Activated naive CD8-positive, alpha-beta T cell treated with anti-CD3 and anti-CD28 coated beads, Interleukin-2, amount 50 U/mL, for 16 hours (primary cell): ENCODE measurements at regions not wholly inside any gene's neighbourhood (a gene's known extent, or its start where the extent isn't known, plus 50 kb on each side); places are given as distances from the start of the nearest gene placed in this dataset.

Experiments
- DNase-seq: peaks from one replicate; pipeline ENCODE4 v3.0.0-alpha.2; 2020; ENCODE audit warnings: low read depth, low spot score

- no peak for DNase-seq
These were observed 218.6 kb downstream of the TMEM38B start for GRCh38 chr9:105912863-105913516.

- no peak for DNase-seq
These were observed 226.9 kb downstream of the TMEM38B start for GRCh38 chr9:105921057-105921726.

DNA sequence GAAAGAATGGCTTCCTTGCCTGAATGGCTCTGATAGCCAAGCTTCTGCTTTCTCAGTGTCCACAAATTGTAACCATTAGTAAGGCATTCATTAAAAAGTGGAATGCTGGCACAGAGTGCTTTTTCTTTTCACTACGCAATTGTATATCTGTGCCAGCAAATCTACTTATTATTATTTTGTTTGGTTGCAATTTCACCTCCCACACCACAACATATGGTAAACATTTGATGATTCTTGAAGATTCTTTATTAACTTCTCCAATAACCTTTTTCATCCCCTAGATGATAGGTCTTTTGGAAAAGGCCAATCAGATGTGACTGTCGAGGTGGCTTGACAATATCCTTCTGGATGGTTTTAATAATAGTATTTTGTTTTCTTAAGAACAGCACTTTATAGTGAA lies 234.1 kb downstream of the TMEM38B start:
- DNase-seq: no peak

DNA sequence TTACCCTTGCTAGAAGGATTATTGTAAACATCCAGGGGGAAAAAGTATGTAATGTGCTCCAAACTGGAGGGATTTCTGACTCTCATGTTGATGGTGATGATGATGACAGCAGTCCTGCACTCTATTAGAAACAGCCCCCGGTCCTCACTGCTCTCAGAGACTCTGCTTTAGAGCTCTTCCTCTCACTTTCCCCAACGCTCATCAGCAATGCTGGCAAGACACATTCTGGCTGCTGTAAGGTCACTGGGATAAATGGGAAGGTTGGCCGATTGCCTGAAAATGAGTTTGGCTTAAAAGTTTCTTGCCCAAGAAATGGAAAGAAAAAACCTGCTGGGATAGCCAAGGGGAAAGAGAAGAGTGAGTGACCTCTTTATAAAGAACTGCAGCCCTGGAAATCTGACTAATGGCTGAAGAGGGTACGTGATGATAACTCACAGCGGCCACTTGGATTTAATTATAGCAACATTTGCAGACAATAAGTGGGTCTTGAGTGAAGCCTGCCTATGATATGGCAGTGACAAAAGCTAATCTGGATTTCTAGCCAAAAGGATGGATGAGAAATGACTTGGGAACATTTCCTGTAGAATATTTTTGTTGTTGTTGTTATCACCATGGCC lies 235.8 kb downstream of the TMEM38B start:
- no peak for DNase-seq

- DNase-seq: no peak
These were observed 237.9 kb downstream of the TMEM38B start for GRCh38 chr9:105932276-105932675.

DNA sequence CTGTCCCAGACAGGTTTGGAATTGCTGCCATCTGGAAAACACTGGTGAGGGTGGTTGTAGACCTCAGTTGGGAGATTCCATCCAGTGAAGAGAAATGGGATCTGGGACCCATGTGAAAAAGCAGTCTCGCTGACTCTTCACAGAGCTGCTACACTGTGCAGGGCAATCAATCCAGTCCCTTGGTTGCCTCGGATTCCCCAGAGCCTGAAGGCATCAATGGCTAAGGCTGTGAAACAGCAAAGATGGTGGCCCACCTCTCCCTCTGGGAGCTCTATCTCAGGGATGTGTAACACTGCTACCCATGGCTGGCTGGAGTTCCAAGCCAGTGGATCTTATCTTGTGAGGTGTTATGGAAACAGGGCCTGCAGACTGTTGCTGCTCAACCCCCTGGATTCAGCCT lies 256.1 kb downstream of the TMEM38B start:
- no peak for DNase-seq

DNA sequence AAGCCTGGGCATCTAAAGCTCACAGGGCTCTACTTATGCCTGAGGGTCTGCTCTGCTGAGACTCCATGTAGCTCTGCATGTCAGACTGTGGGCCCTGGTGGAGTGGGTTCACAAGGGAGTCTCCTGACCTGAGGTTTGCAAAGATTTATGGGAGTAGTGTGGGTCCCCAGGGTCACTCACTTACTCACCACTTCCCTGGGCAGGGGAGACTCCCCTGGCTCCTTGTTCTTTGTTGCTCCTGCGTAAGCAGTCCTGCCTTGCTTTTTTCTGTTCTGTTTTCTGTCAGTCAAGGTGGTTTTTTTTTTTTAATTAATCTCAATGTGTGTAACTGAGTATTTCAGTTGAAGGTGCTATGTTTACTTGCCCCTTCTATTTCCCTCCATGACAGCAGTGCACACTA lies 256.6 kb downstream of the TMEM38B start:
- DNase-seq: no peak

- DNase-seq: no peak
These were observed 260.2 kb downstream of the TMEM38B start for GRCh38 chr9:105954517-105954916.

- no peak for DNase-seq
These were observed 263.5 kb downstream of the TMEM38B start for GRCh38 chr9:105957830-105958229.

GRCh38 chr9:105958587-105958986 lies 264.2 kb downstream of the TMEM38B start:
- no peak for DNase-seq

GRCh38 chr9:105959531-105959930 lies 265.2 kb downstream of the TMEM38B start:
- no peak for DNase-seq

DNA sequence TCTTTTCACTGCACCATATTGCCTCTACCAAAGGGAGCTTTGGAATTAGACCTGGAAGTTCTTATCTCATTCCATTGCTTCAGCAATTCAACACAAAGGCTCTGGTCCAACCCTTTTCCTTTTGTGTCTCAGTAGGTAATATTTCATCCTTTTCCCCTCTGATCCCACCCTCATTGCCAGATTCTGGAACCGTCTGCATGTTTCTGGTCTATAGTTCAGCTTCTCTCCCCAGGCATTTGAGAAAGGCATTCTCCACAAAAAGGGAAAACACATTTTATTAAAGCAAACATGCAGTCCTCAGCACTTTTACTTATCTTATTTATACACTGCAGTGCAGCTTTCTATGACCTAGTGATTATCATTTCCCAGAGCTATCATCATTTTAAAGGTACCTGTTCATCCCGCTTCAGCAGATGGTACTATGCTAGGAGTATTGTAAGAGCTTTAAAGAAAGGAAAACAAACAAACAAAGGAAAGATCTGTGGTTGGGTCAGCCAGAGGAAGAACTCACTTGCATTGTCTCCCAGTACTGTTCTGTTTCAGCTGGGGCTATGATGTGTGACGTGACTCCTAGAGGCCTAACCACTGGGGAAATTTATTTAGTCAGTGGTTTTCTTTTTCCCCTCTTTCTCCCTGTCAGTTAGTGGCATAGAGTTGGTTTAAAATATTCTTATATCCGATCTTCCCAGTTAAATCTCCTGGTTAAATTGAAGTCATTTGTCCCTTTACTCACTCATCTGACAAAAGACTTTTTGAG lies 269.2 kb downstream of the TMEM38B start:
- DNase-seq: no peak

GRCh38 chr9:105964156-105964555 lies 269.8 kb downstream of the TMEM38B start:
- no peak for DNase-seq

DNA sequence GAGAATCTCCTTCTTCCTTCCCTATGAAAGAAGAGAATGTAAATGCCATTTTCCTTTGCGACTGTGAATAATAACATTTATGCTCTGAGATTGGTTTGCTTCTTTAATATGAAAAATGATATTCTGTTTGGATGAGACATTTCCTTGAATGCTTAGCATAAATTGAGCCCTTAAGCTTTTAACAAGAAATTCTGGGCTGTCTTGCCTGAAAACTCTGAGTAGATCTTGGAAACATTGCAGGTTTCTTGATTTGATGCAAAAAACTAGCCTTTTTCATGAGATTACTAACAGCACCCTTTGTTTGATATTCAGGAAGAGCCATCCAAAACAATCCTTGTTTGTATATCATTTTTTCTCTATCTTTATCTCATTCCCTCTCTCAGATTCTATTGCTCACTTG lies 272.5 kb downstream of the TMEM38B start:
- no peak for DNase-seq

DNA sequence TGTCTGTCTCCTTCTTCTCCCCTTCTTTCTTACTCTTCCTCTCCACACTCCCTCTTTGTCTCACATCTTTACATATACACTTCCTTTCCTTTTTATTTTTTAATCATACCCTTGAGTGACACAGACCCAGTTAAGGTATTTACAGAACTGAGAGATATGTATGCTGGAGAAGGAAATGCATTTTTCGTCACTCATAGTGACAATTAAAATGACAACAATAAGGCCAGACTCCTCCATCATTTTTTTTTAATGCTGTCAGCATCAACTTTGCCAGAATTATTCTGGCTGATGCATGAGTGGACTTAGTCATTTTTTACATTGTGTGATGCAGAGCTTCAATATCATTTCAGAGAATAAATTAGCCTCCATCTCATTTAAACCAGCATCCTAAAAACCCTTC lies 272.9 kb downstream of the TMEM38B start:
- DNase-seq: no peak

DNA sequence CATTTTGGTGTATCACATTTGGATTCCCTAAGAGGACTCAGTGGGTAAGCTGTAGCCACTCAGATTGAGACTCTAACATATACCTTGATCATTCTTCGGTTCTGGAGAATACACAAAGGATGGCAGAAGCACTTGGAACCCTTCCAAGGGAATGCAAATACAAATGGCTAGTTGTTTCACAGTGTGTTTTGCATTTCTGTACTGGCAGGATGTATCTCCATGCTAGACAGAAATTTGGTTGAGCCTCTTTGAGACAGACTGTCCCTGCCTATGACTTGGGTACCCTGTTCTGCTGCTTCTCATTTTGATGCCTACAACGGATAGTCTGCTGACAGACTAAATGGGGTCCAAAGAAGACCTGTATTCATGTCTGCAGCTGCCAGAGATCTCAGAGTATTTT lies 273.5 kb downstream of the TMEM38B start:
- no peak for DNase-seq

- DNase-seq: no peak
These were observed 274.6 kb downstream of the TMEM38B start for GRCh38 chr9:105968811-105969466.

- no peak for DNase-seq
These were observed 275.3 kb downstream of the TMEM38B start for GRCh38 chr9:105969636-105970035.

DNA sequence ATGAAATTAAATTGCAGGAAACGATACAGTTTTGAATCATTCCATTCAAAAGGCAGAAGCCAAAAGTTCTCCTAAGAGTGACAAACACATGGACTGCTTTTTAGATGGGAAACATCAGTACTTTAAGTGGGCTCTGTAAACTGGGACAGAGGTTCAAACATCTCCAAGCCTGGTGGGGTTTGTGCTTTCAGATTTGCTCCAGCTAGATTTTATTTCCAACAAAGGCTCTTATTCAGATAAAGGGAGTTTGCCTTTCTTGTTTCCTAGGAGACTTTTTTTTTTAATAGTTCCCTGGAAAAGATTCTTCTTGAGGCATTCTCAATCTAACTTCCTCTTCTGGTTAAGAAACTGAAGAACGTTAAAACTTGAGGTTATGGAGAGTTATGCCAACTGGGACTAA lies 277.6 kb downstream of the TMEM38B start:
- DNase-seq: no peak

DNA sequence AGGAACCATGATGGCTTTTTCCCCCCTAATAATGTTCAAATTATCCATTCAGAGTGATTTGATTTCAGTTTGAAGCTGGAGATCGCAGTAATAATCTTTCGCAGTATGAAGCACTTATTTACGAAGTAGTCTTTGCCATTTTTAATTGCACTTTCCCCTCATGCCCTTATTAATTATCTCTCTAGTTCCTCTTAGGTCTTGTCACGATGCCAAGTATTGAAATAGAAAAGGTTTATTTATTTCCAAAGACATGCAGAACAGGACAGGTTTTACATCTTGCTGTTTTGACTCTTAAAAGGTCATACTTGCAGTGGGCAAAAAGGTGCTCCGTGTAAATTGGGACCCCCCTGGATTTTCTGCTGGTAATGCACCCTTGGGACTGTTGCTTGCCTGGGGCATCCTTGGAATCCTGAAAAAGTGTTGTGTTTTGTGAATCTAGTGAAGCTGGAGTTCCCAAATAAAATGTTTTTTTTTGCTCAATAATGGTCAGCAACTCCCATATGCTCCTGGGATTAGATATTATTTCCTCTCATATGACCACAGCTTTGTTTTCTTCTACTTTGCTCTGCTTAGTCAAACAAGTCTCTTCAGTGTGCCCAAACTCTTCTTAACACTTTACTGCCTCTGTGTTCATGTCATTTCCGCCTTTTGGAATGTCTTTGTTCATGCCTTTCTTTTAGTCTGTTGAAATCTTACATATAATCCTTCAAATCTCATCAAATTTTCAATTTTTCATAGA lies 278.3 kb downstream of the TMEM38B start:
- no peak for DNase-seq

- no peak for DNase-seq
These were observed 279.6 kb downstream of the TMEM38B start for GRCh38 chr9:105973951-105974351.
